ENCODE measurements at regions not wholly inside any gene's neighbourhood (a gene's known extent, or its start where the extent isn't known, plus 50 kb on each side); places are given as distances from the start of the nearest gene placed in this dataset.

GRCh38 chr12:58408516-58408915 is 467.1 kb downstream of the ATP23 start:
- TF ChIP-seq CTCF (IDR thresholded peaks at IDR 0.05) (no peak), POLR2A (IDR thresholded peaks at IDR 0.05) (no peak)

Data from esophagus squamous epithelium (tissue), 4 donors.